Activated naive CD4-positive, alpha-beta T cell treated with anti-CD3 and anti-CD28 coated beads, Interleukin-2, amount 50 U/mL, for 24 hours (primary cell): ENCODE measurements at regions not wholly inside any gene's neighbourhood (a gene's known extent, or its start where the extent isn't known, plus 50 kb on each side); places are given as distances from the start of the nearest gene placed in this dataset.
"Not testable (repeated sequence)": the region's sequence is repeated elsewhere in the genome, so short reads cannot be mapped to it uniquely, and the experiment has no call there.

Experiments used
- H3K27ac Mint-ChIP-seq: one replicate; pipeline ENCODE4 v1.8.0; 2021; ENCODE audit warnings: mild to moderate bottlenecking, mixed read lengths
- H3K27me3 Mint-ChIP-seq: one replicate; pipeline ENCODE4 v1.8.0; 2021; ENCODE audit warnings: mixed read lengths
- H3K36me3 Mint-ChIP-seq: one replicate; pipeline ENCODE4 v1.8.0; 2021; ENCODE audit warnings: mixed read lengths
- H3K4me1 Mint-ChIP-seq: one replicate; pipeline ENCODE4 v1.8.0; 2021; ENCODE audit warnings: mixed read lengths
- H3K4me3 Mint-ChIP-seq: one replicate; pipeline ENCODE4 v1.8.0; 2021; ENCODE audit warnings: mild to moderate bottlenecking, mixed read lengths
- H3K9me3 Mint-ChIP-seq: one replicate; pipeline ENCODE4 v1.8.0; 2021; ENCODE audit warnings: mixed read lengths

- Mint-ChIP-seq H3K27me3 (peaks cover 21% of the 10 kb centered on the region), H3K9me3 (peaks cover 4% of the 10 kb centered on the region), H3K36me3 (no peaks in the 10 kb centered on the region), H3K4me1 (no peaks in the 10 kb centered on the region), H3K27ac (no peak overlapping the region), H3K4me3 (no peak overlapping the region)
Observed at GRCh38 chr22:27323661-27324060, 477.9 kb downstream of the MN1 start.

- not testable (repeated sequence) for H3K4me1 Mint-ChIP-seq, H3K9me3 Mint-ChIP-seq, H3K4me3 Mint-ChIP-seq, H3K27ac Mint-ChIP-seq, H3K36me3 Mint-ChIP-seq
- peaks cover 21% of the 10 kb centered on the region for H3K27me3 Mint-ChIP-seq
Observed at GRCh38 chr22:27324908-27325307, 476.6 kb downstream of the MN1 start.

GRCh38 chr22:27327497-27327896, 474.1 kb downstream of the MN1 start:
- H3K27ac Mint-ChIP-seq: no peak overlapping the region
- peaks cover 18% of the 10 kb centered on the region for H3K27me3 Mint-ChIP-seq

GRCh38 chr22:27327981-27328721, 473.4 kb downstream of the MN1 start:
- peaks cover 18% of the 10 kb centered on the region for H3K27me3 Mint-ChIP-seq
- no peaks in the 10 kb centered on the region for H3K36me3 Mint-ChIP-seq
- no peak overlapping the region for H3K27ac Mint-ChIP-seq
- H3K4me3 Mint-ChIP-seq: no peak overlapping the region
- no peaks in the 10 kb centered on the region for H3K4me1 Mint-ChIP-seq
- no peaks in the 10 kb centered on the region for H3K9me3 Mint-ChIP-seq

More at GRCh38 chr22:27327497-27327896, 474.1 kb downstream of the MN1 start:
- Mint-ChIP-seq H3K9me3 (no peaks in the 10 kb centered on the region), H3K4me1 (no peaks in the 10 kb centered on the region), H3K4me3 (no peak overlapping the region), H3K36me3 (no peaks in the 10 kb centered on the region)

- H3K27me3 Mint-ChIP-seq: peaks cover 20% of the 10 kb centered on the region
- H3K9me3 Mint-ChIP-seq: no peaks in the 10 kb centered on the region
- no peak overlapping the region for H3K4me3 Mint-ChIP-seq
- no peaks in the 10 kb centered on the region for H3K4me1 Mint-ChIP-seq
- no peaks in the 10 kb centered on the region for H3K36me3 Mint-ChIP-seq
- H3K27ac Mint-ChIP-seq: no peak overlapping the region
Observed at GRCh38 chr22:27329131-27329850, 472.3 kb downstream of the MN1 start.

GRCh38 chr22:27329966-27330645, 471.4 kb downstream of the MN1 start:
- Mint-ChIP-seq H3K27ac (no peak overlapping the region), H3K9me3 (no peaks in the 10 kb centered on the region), H3K27me3 (peaks cover 18% of the 10 kb centered on the region), H3K4me1 (no peaks in the 10 kb centered on the region), H3K36me3 (no peaks in the 10 kb centered on the region), H3K4me3 (no peak overlapping the region)

GRCh38 chr22:27331526-27332281, 469.9 kb downstream of the MN1 start:
- Mint-ChIP-seq H3K4me1 (no peaks in the 10 kb centered on the region), H3K36me3 (no peaks in the 10 kb centered on the region), H3K4me3 (no peak overlapping the region), H3K9me3 (no peaks in the 10 kb centered on the region), H3K27ac (no peak overlapping the region), H3K27me3 (peaks cover 18% of the 10 kb centered on the region)

- Mint-ChIP-seq H3K4me1 (no peaks in the 10 kb centered on the region), H3K9me3 (no peaks in the 10 kb centered on the region), H3K36me3 (no peaks in the 10 kb centered on the region), H3K27ac (no peak overlapping the region), H3K4me3 (no peak overlapping the region), H3K27me3 (peaks cover 13% of the 10 kb centered on the region)
Observed at GRCh38 chr22:27335102-27335660, 466.4 kb downstream of the MN1 start.

GRCh38 chr22:27336151-27337090, 465.1 kb downstream of the MN1 start:
- Mint-ChIP-seq H3K36me3 (no peaks in the 10 kb centered on the region), H3K9me3 (no peaks in the 10 kb centered on the region), H3K27ac (no peak overlapping the region), H3K27me3 (peaks cover 11% of the 10 kb centered on the region), H3K4me3 (no peak overlapping the region), H3K4me1 (no peaks in the 10 kb centered on the region)

- Mint-ChIP-seq H3K27ac (no peak overlapping the region), H3K9me3 (no peaks in the 10 kb centered on the region), H3K27me3 (peaks cover 9% of the 10 kb centered on the region), H3K4me1 (no peaks in the 10 kb centered on the region), H3K4me3 (no peak overlapping the region), H3K36me3 (no peaks in the 10 kb centered on the region)
Observed at GRCh38 chr22:27337676-27338075, 463.9 kb downstream of the MN1 start.

GRCh38 chr22:27340047-27340446, 461.5 kb downstream of the MN1 start:
- H3K9me3 Mint-ChIP-seq: peaks cover 4% of the 10 kb centered on the region

GRCh38 chr22:27344546-27344945, 457.0 kb downstream of the MN1 start:
- H3K4me1 Mint-ChIP-seq: no peaks in the 10 kb centered on the region
- H3K9me3 Mint-ChIP-seq: peaks cover 4% of the 10 kb centered on the region
- no peaks in the 10 kb centered on the region for H3K36me3 Mint-ChIP-seq
- peaks cover 10% of the 10 kb centered on the region for H3K27me3 Mint-ChIP-seq
- no peak overlapping the region for H3K27ac Mint-ChIP-seq
- H3K4me3 Mint-ChIP-seq: no peak overlapping the region

More at GRCh38 chr22:27340047-27340446, 461.5 kb downstream of the MN1 start:
- no peaks in the 10 kb centered on the region for H3K36me3 Mint-ChIP-seq
- peaks cover 7% of the 10 kb centered on the region for H3K27me3 Mint-ChIP-seq
- no peak overlapping the region for H3K27ac Mint-ChIP-seq
- no peak overlapping the region for H3K4me3 Mint-ChIP-seq
- no peaks in the 10 kb centered on the region for H3K4me1 Mint-ChIP-seq

- Mint-ChIP-seq H3K27ac (no peak overlapping the region), H3K4me1 (no peaks in the 10 kb centered on the region)
Observed at GRCh38 chr22:27345691-27346090, 455.9 kb downstream of the MN1 start.

GRCh38 chr22:27347951-27348350, 453.6 kb downstream of the MN1 start:
- peaks cover 13% of the 10 kb centered on the region for H3K27me3 Mint-ChIP-seq
- no peaks in the 10 kb centered on the region for H3K4me1 Mint-ChIP-seq
- no peaks in the 10 kb centered on the region for H3K36me3 Mint-ChIP-seq

More at GRCh38 chr22:27345691-27346090, 455.9 kb downstream of the MN1 start:
- no peaks in the 10 kb centered on the region for H3K36me3 Mint-ChIP-seq
- peaks cover 10% of the 10 kb centered on the region for H3K27me3 Mint-ChIP-seq
- H3K9me3 Mint-ChIP-seq: peaks cover 4% of the 10 kb centered on the region
- H3K4me3 Mint-ChIP-seq: no peak overlapping the region

More at GRCh38 chr22:27347951-27348350, 453.6 kb downstream of the MN1 start:
- H3K9me3 Mint-ChIP-seq: peaks cover 4% of the 10 kb centered on the region
- no peak overlapping the region for H3K27ac Mint-ChIP-seq
- no peak overlapping the region for H3K4me3 Mint-ChIP-seq
